HCT116 (cell line): ENCODE measurements at regions not wholly inside any gene's neighbourhood (a gene's known extent, or its start where the extent isn't known, plus 50 kb on each side); places are given as distances from the start of the nearest gene placed in this dataset.

ENCODE experiments used
- ATAC-seq: fragments of 200-7000 bp; cut with Tn5 transposase; 2 replicates; pipeline ENCODE4 v1.9.1; 2020; ENCODE audit warnings: mild to moderate bottlenecking, moderate library complexity
- BruUV-seq: library from RNA; stranded (reverse); fragments of 400-500 nt; replicated peaks from 2 replicates; lab custom pipeline; 2021; lab: Mats Ljungman, UMichigan
- CTCF ChIA-PET: fragments of 300-600 bp; sonication (Branson Sonifier 250); formaldehyde crosslinking; loops from one replicate; lab custom pipeline; 2021; ENCODE audit warnings: antibody characterized with exemption; lab: Charles Lee
- POLR2A ChIA-PET: fragments of 300-600, 350-600 bp; sonication (Branson Sonifier 250); formaldehyde crosslinking; loops from one replicate; lab custom pipeline; 2021; ENCODE audit warnings: antibody characterized with exemption; lab: Charles Lee
- RAD21 ChIA-PET, 2 experiments: fragments of 300-600 bp; sonication (Branson Sonifier 250); formaldehyde crosslinking; loops; one replicate each; lab custom pipeline; 2023; ENCODE audit warnings: low total read pairs in 2 of 2; ENCODE audit not compliant: uncharacterized antibody in 2 of 2, unreplicated experiment in 2 of 2, low non-redundant PET in 1 of 2; lab: Charles Lee
- DNase-seq: peaks from one replicate; pipeline ENCODE4 v3.0.0-alpha.2; 2010; ENCODE audit warnings: low read depth, low spot score
- H2AFZ ChIP-seq: fragments of 200-600 bp; shearing (Covaris generic), sonication (generic); 2 replicates; pipeline ENCODE4 v1.6.1; 2017; ENCODE audit warnings: low read depth, mixed run types, mixed read lengths, antibody characterized with exemption, low read length; ENCODE audit not compliant: poor library complexity, severe bottlenecking
- H3K27ac ChIP-seq: 2 replicates; pipeline ENCODE4 v1.5.1; 2012; ENCODE audit warnings: low read depth, low read length
- H3K27me3 ChIP-seq: fragments of 200-600 bp; sonication (generic); 2 replicates; pipeline ENCODE4 v1.6.1; 2016; ENCODE audit warnings: mixed run types, low read length, mixed read lengths; ENCODE audit not compliant: insufficient read depth
- H3K36me3 ChIP-seq, 2 experiments: fragments of 200-500 bp in 1 of 2; fragments of 200-600 bp in 1 of 2; sonication (Bioruptor generic) in 1 of 2; sonication (generic) in 1 of 2; 2 replicates each; pipeline versions ENCODE4 v1.5.1 to v1.6.1; 2014 to 2016; ENCODE audit warnings: low read length in 2 of 2, inconsistent platforms in 1 of 2, mixed read lengths in 1 of 2, mixed run types in 1 of 2; ENCODE audit not compliant: insufficient read depth in 2 of 2, control insufficient read depth in 1 of 2
- H3K4me1 ChIP-seq, 2 experiments: fragments of 200-600 bp in 1 of 2; sonication (generic) in 1 of 2; 2 replicates each; pipeline versions ENCODE4 v1.5.1 to v1.6.1; 2012 to 2017; ENCODE audit warnings: low read length in 2 of 2, inconsistent platforms in 1 of 2, mild to moderate bottlenecking in 1 of 2, mixed read lengths in 1 of 2, mixed run types in 1 of 2, moderate library complexity in 1 of 2; ENCODE audit not compliant: insufficient read depth in 2 of 2, control insufficient read depth in 1 of 2
- H3K4me2 ChIP-seq: fragments of 200-600 bp; sonication (generic); 2 replicates; pipeline ENCODE4 v1.6.1; 2017; ENCODE audit warnings: mixed run types, low read length, mixed read lengths
- H3K4me3 ChIP-seq, 2 experiments: fragments of 200-600 bp in 1 of 2; sonication (generic) in 1 of 2; replicated peaks in 1 of 2; 2 replicates each; pipeline ENCODE4 v1.5.1; 2011 to 2016; ENCODE audit warnings: low read length in 2 of 2, control low read depth in 1 of 2, low read depth in 1 of 2, mild to moderate bottlenecking in 1 of 2, mixed read lengths in 1 of 2, mixed run types in 1 of 2
- H3K79me2 ChIP-seq: fragments of 200-600 bp; sonication (generic); 2 replicates; pipeline ENCODE4 v1.6.1; 2017; ENCODE audit warnings: mild to moderate bottlenecking, mixed run types, low read length, moderate library complexity, mixed read lengths; ENCODE audit not compliant: insufficient read depth
- H3K9ac ChIP-seq: fragments of 200-600 bp; sonication (generic); 2 replicates; pipeline ENCODE4 v1.6.1; 2016; ENCODE audit warnings: low read length, mixed read lengths
- H3K9me2 ChIP-seq: fragments of 200-600 bp; sonication (generic), shearing (Covaris generic); 2 replicates; pipeline ENCODE4 v1.6.1; 2017; ENCODE audit warnings: mixed run types, mild to moderate bottlenecking, moderate library complexity; ENCODE audit not compliant: insufficient read depth
- H3K9me3 ChIP-seq, 2 experiments: fragments of 200-500 bp in 1 of 2; fragments of 200-600 bp in 1 of 2; sonication (Bioruptor generic) in 1 of 2; sonication (generic) in 1 of 2; 2 replicates each; pipeline ENCODE4 v1.6.1; 2014 to 2017; ENCODE audit warnings: low read length in 2 of 2, mixed read lengths in 2 of 2, inconsistent platforms in 1 of 2, low read depth in 1 of 2, mild to moderate bottlenecking in 1 of 2, mixed run types in 1 of 2, moderate library complexity in 1 of 2; ENCODE audit not compliant: control insufficient read depth in 1 of 2, insufficient read depth in 1 of 2
- H4K20me1 ChIP-seq: fragments of 200-600 bp; sonication (generic), shearing (Covaris generic); 2 replicates; pipeline ENCODE4 v1.6.1; 2017; ENCODE audit warnings: mixed run types, mild to moderate bottlenecking, moderate library complexity; ENCODE audit not compliant: insufficient read depth
- CEBPB ChIP-seq: IDR thresholded peaks from 2 replicates; pipeline ENCODE4 v1.6.1; 2012; ENCODE audit warnings: low read depth
- EGR1 ChIP-seq: IDR thresholded peaks from 2 replicates; pipeline ENCODE4 v1.6.1; 2012; ENCODE audit warnings: low read depth
- ELF1 ChIP-seq: IDR thresholded peaks from 2 replicates; pipeline ENCODE4 v1.6.1; 2012; ENCODE audit warnings: low read depth, borderline replicate concordance
- EZH2 ChIP-seq: fragments of 200-600 bp; sonication (generic); IDR thresholded peaks from 2 replicates; pipeline ENCODE4 v1.6.1; 2017; ENCODE audit warnings: antibody characterized with exemption, mixed run types
- EZH2phosphoT487 ChIP-seq: fragments of 200-600 bp; IDR thresholded peaks from 2 replicates; pipeline ENCODE4 v1.6.1; 2018; ENCODE audit warnings: antibody characterized with exemption, borderline replicate concordance
- POLR2A ChIP-seq: IDR thresholded peaks from 2 replicates; pipeline ENCODE4 v1.7.0; 2011; ENCODE audit warnings: borderline replicate concordance; ENCODE audit not compliant: insufficient read depth, insufficient read length; ENCODE audit errors: extremely low read depth
- SIN3A ChIP-seq: IDR thresholded peaks from 2 replicates; pipeline ENCODE4 v1.6.1; 2012; ENCODE audit warnings: low read depth
- SRF ChIP-seq: IDR thresholded peaks from 2 replicates; pipeline ENCODE4 v1.6.1; 2012; ENCODE audit warnings: low read depth
- TCF7L2 ChIP-seq: IDR thresholded peaks from 2 replicates; pipeline ENCODE4 v1.7.0; 2011; ENCODE audit warnings: borderline replicate concordance, inconsistent platforms; ENCODE audit not compliant: insufficient read depth, insufficient read length; ENCODE audit errors: extremely low read depth
- YY1 ChIP-seq: IDR thresholded peaks from 2 replicates; pipeline ENCODE4 v1.6.1; 2011; ENCODE audit warnings: low read length, low read depth, moderate library complexity, mild to moderate bottlenecking; ENCODE audit not compliant: insufficient replicate concordance; ENCODE audit errors: extremely low read depth
- ZFX ChIP-seq: fragments of 450-650 bp; IDR thresholded peaks from 2 replicates; pipeline ENCODE4 v1.6.1; 2017
- ZNF274 ChIP-seq: fragments of 200-500 bp; sonication (Bioruptor generic); IDR thresholded peaks from 2 replicates; pipeline ENCODE4 v1.6.1; 2014; ENCODE audit warnings: mild to moderate bottlenecking, low read depth, low read length, inconsistent platforms
- intact Hi-C: fragments of 100-400 bp; cut with micrococcal nuclease; formaldehyde crosslinking; loops from 2 replicates; pipeline ENCODE4 v1.10.0; 2022

DNA sequence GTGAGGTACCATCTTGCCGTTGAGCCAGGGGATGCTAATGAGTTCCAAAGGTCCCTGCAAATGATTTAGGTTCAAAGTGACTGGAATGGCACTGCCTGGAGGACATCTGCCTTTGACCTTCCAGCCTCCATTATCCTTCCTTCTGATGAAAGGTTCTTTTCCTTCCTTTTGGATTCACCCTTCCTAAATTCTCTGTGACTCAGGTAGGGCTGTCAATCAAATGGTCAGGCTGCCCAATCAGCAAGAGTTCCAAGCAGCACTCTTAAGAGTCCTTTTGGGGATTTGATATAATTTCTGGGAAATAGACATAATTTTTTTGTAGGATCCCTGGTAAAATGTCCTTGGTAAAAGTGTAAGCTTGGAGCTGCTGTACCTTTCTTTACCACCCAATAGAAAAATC lies 58.8 kb upstream of the LMO4 start:
- CTCF ChIA-PET = no interaction called here
- DNase-seq = no peak
- Histone ChIP-seq H3K9me3 (no peaks in the 10 kb centered on the region), H4K20me1 (no peaks in the 10 kb centered on the region), H3K9me2 (no peaks in the 10 kb centered on the region), H3K27ac (no peak overlapping the region)
- intact Hi-C loops = no loop called here
- no peak for TF ChIP-seq SIN3A
- no peak for TF ChIP-seq EZH2phosphoT487
- no peak for TF ChIP-seq TCF7L2
- no peak for TF ChIP-seq SRF
- TF ChIP-seq POLR2A = no peak
- no peak for TF ChIP-seq CEBPB
- TF ChIP-seq EZH2 = no peak
- no peak for TF ChIP-seq ZNF274
- TF ChIP-seq, all 23 proteins: peak for 0
- no TSS peak for BruUV-seq
- Histone ChIP-seq H3K27me3 (no peaks in the 10 kb centered on the region), H3K9ac (no peak overlapping the region), H3K4me2 (no peak overlapping the region), H2AFZ (no peak overlapping the region), H3K4me1 (no peaks in the 10 kb centered on the region), H3K4me3 (no peak overlapping the region), H3K79me2 (no peaks in the 10 kb centered on the region), H3K36me3 (no peaks in the 10 kb centered on the region)
- ChIA-PET POLR2A (no interaction called here), RAD21 (no interaction called here)
- ATAC-seq = no peak

DNA sequence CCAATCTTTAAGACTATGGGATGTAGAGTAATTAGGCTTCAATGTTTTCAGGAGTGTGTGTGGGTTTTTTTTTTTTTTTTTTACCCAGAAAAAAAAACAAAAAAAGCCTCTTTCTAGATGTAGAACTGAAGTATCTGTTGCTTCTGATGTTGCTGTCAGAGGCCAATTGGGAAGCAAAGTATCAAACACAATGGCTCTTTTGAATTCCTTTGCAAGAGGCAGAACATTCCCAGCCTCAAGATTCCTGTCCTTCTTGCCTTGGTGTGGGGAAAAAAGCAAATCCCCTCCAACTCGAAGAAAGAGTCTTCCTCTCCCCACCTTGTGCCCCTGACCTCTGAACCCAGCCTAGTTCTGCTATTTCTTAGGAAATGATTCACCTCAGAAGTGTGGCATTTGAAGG lies 55.4 kb upstream of the LMO4 start:
- Histone ChIP-seq H3K4me3 (no peak overlapping the region), H3K27ac (no peak overlapping the region), H3K4me1 (no peaks in the 10 kb centered on the region), H3K27me3 (no peaks in the 10 kb centered on the region), H3K4me2 (no peak overlapping the region), H3K9ac (no peak overlapping the region), H3K9me2 (no peaks in the 10 kb centered on the region), H2AFZ (no peak overlapping the region), H3K9me3 (no peaks in the 10 kb centered on the region), H3K36me3 (no peaks in the 10 kb centered on the region), H3K79me2 (no peaks in the 10 kb centered on the region), H4K20me1 (no peaks in the 10 kb centered on the region)
- DNase-seq (no peak), ATAC-seq (no peak)
- BruUV-seq = no TSS peak
- intact Hi-C loops = no loop called here
- ChIA-PET CTCF (no interaction called here), POLR2A (no interaction called here), RAD21 (no interaction called here)
- TF ChIP-seq EGR1 = no peak
- TF ChIP-seq ZFX = no peak
- no peak for TF ChIP-seq YY1
- no peak for TF ChIP-seq EZH2phosphoT487
- TF ChIP-seq ELF1 = no peak
